ENCODE measurements at regions not wholly inside any gene's neighbourhood (a gene's known extent, or its start where the extent isn't known, plus 50 kb on each side); places are given as distances from the start of the nearest gene placed in this dataset.
A peak's percentile ranks its signal among the peaks of the same experiment; 100 is the strongest.

GRCh38 chr2:120669121-120669952, 66.3 kb upstream of the GLI2 start:
- no peak for DNase-seq

DNA sequence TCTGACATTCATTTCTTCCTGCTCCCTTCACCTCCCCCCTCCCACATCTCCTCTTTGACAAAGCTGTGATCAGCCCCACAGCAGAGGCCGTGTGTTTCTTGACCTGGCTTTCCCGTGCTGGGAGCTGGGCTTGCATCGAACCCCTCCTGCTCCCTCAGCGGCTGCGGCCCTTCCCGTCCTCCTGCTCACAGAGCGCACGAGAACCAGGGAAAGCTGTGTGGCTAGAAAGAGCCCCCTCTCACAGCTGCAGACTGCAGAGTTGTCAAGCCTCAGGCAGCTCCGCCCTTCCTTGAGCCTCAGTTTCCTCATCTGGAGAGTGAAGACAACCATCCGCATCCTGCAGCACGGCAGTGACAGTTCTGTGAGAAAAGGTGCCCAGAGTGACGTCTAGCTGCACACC, 65.7 kb upstream of the GLI2 start:
- DNase-seq: no peak

GRCh38 chr2:120670371-120670770, 65.3 kb upstream of the GLI2 start:
- no peak for DNase-seq

DNA sequence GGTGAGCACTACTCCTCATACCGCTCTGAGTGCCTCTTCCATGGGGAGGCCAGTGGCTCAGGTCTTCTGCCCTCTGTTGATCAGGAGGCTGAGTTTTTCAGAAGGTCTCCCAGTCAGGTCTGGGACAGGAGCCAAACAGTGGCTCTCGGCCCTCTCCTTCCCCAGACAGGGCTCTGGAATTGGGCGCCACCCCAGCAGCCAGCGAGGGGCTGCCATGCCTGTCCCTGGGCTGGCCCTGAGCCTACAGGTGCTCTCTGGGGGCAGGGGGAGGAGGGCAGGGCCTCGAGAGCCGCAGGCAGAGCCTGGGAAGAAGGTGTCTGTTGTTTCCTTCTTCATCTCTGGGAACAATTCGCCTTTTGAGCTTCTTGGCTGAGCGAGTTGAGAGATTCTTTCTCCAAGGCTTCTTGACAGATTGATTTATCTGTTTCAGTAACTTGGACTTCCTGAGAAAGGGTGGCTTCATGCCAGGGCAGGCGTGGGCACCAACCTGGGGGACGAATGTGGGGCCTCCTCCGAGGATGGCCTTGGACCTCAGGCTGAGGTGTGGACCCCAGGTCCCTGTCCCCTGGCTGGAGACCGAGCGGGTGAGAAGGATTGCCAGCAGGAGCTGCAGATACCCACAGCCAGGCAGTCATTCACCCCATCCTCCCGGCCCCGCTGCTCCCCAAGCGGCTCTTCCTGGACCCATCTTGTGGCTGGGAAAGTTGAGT, 64.7 kb upstream of the GLI2 start:
- no peak for DNase-seq

DNA sequence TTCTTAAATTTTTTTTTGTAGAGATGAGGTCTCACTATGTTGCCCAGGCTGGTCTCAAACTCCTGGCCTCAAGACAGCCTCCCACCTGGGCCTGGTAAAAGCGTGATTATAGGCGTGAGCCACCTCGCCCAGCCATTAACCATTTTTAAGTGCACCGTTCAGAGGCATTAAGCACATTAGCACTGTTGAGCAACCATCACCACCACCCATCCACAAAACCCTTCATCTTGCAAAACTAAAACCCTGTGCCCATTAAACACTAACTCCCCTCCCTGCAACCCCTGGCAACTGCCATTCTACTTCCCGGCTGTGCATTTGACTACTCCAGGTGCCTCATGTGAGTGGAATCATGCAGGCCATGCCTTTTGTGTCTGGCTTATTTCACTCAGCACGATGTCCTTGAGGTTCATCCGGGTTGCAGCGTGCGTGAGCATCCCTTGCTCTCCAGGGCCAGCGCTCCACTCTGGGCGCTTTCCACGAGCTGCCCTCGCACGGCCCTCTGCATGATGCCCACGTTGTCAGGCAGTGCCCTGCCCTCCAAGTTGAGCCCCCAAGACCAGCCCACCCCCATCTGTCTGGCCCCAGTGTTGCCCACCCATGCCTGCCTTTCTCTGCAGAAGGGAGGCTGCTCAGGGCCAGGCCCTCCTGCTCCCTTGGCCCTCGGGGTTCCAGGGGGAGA, 63.0 kb upstream of the GLI2 start:
- no peak for DNase-seq

- no peak for DNase-seq
Observed at GRCh38 chr2:120673205-120673550, 62.5 kb upstream of the GLI2 start.

GRCh38 chr2:120673571-120674061, 62.1 kb upstream of the GLI2 start:
- DNase-seq: no peak

- no peak for DNase-seq
Observed at GRCh38 chr2:120674246-120675170, 61.2 kb upstream of the GLI2 start.

DNA sequence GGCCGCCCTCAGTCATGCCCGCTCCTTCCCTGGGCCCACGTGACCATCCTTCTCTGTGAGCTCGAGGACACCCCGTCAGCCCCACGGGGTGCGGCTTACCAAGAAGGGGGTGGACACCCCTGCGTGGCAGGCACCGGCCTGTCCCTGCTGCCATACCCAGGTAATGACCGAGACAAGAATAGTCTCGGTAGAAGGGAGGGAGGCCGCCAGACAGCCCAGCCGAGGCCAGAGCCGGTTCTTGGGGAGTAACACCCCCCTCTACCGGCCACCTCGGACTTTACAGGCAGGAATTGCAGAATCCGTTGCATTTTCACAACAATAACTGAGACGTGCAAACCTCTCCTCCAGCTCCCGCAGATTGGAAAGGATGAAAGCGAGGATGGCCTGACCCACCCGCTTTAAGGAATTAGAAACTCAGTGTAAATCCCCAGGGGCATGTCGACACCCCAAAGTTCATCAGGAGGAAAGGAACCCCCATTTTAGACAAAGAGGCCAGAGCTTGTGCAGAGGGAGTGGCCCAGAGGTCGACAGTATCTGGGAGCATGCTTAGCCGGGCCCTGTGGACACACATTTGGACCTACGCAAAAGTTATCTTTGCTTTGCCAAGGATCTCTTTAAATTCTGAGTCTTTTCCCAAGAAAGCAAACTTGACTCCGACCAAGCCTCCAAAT, 60.1 kb upstream of the GLI2 start:
- peak; percentile 56 for DNase-seq

DNA sequence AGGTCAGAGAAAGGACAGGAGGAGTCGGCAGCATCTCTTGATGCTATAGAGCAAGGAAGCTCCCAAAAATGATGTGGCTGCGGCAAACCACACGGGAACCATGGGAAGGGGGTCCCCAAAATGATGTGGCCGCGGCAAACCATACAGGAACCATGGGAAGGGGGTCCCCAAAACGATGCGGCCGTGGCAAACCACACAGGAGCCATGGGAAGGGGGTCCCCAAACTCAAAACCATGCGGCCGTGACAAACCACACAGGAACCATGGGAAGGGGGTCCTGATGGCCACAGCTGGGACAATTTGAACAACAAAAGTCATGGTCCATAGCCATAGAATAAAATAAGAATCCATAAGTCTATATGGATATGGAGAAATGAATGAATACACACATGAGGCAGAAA, 58.4 kb upstream of the GLI2 start:
- no peak for DNase-seq

DNA sequence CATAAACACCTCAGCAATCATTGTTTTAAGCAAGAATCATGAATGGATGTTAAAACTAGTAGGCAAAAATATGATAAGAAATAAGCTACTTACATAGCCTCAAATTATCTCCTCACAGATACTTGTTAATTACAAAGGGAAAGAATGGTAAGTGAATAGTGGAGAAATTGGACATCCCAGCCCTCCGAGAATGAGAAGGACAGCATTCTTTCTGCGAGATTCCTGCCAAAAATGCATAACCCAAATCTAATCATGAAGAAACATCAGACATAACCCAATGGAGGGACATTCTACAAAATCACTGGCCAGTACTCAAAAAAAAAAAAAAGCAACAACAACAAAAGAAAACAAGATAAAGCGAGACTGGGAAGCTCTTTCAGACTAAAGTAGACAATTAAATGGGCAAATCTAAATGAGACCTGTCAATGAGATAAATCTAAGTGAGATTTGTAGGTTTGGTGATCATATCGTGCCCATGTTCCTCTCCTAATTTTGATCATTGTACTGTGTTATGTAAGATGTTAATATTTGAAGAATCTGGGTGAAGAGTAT, 57.9 kb upstream of the GLI2 start:
- no peak for DNase-seq

GRCh38 chr2:120678251-120678650, 57.4 kb upstream of the GLI2 start:
- no peak for DNase-seq

- no peak for DNase-seq
Observed at GRCh38 chr2:120678926-120679325, 56.7 kb upstream of the GLI2 start.

DNA sequence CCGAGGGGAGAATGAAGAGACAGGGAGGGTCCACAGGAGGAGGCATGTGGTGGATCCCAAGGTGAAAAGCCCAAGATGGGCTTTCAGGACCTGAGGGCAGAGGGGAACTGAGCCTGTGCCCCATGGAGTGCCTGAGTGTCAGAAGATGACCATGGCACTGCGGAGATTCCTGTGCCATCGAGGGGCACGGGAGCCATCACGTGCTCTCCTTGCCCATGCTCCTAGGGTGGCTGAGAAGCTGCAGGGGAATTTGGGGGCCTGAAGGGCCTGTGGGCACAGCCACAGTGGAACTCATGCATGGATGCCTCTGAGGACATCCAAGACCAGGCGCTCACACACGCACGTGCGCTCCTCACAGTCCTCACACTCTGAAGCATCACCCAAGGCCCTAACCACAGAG, 56.1 kb upstream of the GLI2 start:
- no peak for DNase-seq

DNA sequence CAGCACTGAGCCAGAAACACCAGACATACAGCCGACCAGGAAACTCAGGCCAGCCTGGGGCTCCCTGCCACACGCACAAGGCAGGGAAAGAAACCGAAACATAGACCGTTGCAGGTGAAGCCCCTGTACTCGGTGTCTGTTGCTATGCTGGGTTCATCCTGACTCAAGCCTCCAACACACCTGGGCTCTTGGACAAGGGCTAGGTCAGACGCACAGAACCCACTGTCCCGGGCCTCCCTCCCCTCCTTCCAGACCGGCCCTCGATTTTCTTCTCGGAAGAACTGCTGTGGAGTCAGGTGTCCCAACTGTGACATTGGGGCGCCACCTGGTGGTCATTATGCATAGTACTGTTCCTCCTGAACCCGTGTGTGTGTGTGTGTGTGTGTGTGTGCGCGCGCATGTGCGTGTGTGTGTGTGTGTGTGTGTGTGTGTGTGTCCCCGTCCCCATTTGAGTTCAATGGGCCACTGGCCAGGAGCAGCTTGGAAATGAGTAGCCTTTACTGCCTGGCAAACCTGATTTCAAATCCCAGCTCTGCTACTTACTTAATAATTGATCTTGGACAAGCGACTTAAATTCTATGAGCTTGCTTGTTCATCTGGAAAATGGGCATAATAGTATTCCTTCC, 55.4 kb upstream of the GLI2 start:
- peak; percentile 71 for DNase-seq

DNA sequence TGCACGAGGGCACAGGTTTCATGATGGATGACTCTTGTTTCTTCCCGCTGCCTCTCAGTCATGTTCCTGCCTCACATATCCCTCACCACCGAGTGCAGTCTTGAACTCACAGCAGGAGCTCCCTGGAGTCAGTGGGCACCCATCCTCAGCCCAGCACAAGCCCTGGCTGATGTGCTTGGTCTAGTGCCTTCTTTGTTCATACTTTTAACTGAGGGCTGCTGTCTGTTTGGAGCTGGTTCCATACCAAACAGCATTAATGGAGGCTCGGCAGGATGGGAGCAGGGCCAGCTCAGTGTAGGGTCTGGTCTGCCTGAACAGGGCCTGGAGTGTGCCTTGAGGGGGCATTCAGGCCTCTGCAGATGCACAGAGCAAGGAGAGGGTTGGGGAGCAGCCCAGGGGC, 54.5 kb upstream of the GLI2 start:
- no peak for DNase-seq

- DNase-seq: no peak
Observed at GRCh38 chr2:120681696-120682288, 53.9 kb upstream of the GLI2 start.

DNA sequence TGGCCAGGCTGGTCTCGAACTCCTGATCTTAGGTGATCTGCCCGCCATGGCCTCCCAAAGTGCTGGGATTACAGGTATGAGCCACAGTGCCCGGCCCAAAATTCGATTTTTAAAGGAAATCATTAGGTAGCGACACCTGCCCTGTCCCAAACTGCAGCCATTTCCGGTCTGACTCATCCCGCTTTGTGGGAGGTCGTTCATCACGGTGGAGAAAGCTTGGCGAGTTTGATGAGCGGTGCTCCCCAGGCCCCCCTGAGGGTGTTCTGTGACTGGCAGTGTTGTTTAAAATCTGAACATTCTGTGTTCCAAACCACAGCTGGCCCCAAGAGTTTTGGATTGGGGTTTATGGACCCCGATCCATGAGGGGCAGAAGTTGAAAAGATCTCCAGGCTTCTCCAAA, 53.0 kb upstream of the GLI2 start:
- no peak for DNase-seq

DNA sequence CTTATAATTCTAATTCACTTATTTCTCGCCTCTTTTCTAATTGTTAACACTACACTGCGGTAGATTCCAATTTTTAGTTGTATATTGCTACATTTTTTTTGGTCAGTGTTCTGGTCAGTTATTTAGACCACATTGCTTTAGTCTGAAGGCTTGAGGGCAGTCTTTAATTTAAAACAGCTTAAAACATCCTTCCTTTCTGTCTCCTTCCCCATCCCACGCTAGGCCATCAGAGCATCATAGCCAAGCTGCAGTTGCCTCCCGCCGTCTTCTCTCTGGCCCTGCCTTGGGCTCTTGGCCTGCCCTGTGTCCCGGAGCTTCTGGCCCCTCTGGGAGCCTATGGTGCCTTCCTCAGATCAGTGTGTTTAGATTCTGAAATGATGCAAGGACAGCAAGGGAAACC, 52.6 kb upstream of the GLI2 start:
- no peak for DNase-seq

- DNase-seq: no peak
Observed at GRCh38 chr2:120683701-120684100, 52.0 kb upstream of the GLI2 start.
